GM18858 (cell line): ENCODE measurements at regions not wholly inside any gene's neighbourhood (a gene's known extent, or its start where the extent isn't known, plus 50 kb on each side); places are given as distances from the start of the nearest gene placed in this dataset.

Experiments used
- ATAC-seq: cut with Tn5 transposase; IDR thresholded peaks from one replicate; pipeline ENCODE4 v1.9.1; 2021; ENCODE audit not compliant: unreplicated experiment

GRCh38 chr10:128863823-128864405 is 603.1 kb upstream of the MGMT start:
- ATAC-seq, result no peak

GRCh38 chr10:128864554-128865295 is 602.3 kb upstream of the MGMT start:
- ATAC-seq, result no peak

- no peak for ATAC-seq
Measured at GRCh38 chr10:128865436-128866195, 601.4 kb upstream of the MGMT start.

GRCh38 chr10:128866551-128866950 is 600.5 kb upstream of the MGMT start:
- no peak for ATAC-seq

- no peak for ATAC-seq
Measured at GRCh38 chr10:128867210-128867609, 599.8 kb upstream of the MGMT start.

- ATAC-seq, result no peak
Measured at GRCh38 chr10:128867819-128868218, 599.2 kb upstream of the MGMT start.

GRCh38 chr10:128868481-128868880 is 598.6 kb upstream of the MGMT start:
- ATAC-seq, result no peak

GRCh38 chr10:128869101-128869749 is 597.8 kb upstream of the MGMT start:
- no peak for ATAC-seq

GRCh38 chr10:128870830-128871597 is 596.0 kb upstream of the MGMT start:
- no peak for ATAC-seq

GRCh38 chr10:128871671-128872231 is 595.3 kb upstream of the MGMT start:
- no peak for ATAC-seq

GRCh38 chr10:128873411-128874054 is 593.5 kb upstream of the MGMT start:
- no peak for ATAC-seq

GRCh38 chr10:128874331-128874730 is 592.7 kb upstream of the MGMT start:
- ATAC-seq, result no peak

GRCh38 chr10:128875030-128875744 is 591.9 kb upstream of the MGMT start:
- ATAC-seq, result no peak

GRCh38 chr10:128875956-128876736 is 590.9 kb upstream of the MGMT start:
- ATAC-seq, result no peak

GRCh38 chr10:128877141-128877540 is 589.9 kb upstream of the MGMT start:
- no peak for ATAC-seq

- ATAC-seq, result no peak
Measured at GRCh38 chr10:128877936-128878335, 589.1 kb upstream of the MGMT start.

GRCh38 chr10:128879030-128879429 is 588.0 kb upstream of the MGMT start:
- no peak for ATAC-seq

GRCh38 chr10:128879441-128880140 is 587.5 kb upstream of the MGMT start:
- ATAC-seq, result no peak
